Right lobe of liver (tissue), 4 donors: ENCODE measurements at regions not wholly inside any gene's neighbourhood (a gene's known extent, or its start where the extent isn't known, plus 50 kb on each side); places are given as distances from the start of the nearest gene placed in this dataset.

Source experiments
- CTCF ChIP-seq, 4 donors: fragments of 200-600 bp in 3 of 4; fragments of 450-650 bp in 1 of 4; IDR thresholded peaks; one replicate each; pipeline versions ENCODE4 v1.5.1 to v1.8.0; 2016 to 2022; ENCODE audit warnings: antibody characterized with exemption in 4 of 4, mild to moderate bottlenecking in 2 of 4
- POLR2A ChIP-seq: fragments of 450-650 bp; IDR thresholded peaks from one replicate; pipeline ENCODE4 v1.6.1; 2017; ENCODE audit warnings: antibody characterized with exemption, mild to moderate bottlenecking
- donor health status: DM: no; HTN: no; CAD: no.
- donor health status: DM: no; HTN: no; CAD: no.
- donor health status: DM: no; HTN: yes; CAD: no.

GRCh38 chr12:76180401-76181277 is 96.2 kb upstream of the NAP1L1 start:
- TF ChIP-seq CTCF (IDR thresholded peaks at IDR 0.05) (no peak), POLR2A (no peak)
